ENCODE measurements at regions not wholly inside any gene's neighbourhood (a gene's known extent, or its start where the extent isn't known, plus 50 kb on each side); places are given as distances from the start of the nearest gene placed in this dataset.
"Not testable (repeated sequence)": the region's sequence is repeated elsewhere in the genome, so short reads cannot be mapped to it uniquely, and the experiment has no call there.

DNA sequence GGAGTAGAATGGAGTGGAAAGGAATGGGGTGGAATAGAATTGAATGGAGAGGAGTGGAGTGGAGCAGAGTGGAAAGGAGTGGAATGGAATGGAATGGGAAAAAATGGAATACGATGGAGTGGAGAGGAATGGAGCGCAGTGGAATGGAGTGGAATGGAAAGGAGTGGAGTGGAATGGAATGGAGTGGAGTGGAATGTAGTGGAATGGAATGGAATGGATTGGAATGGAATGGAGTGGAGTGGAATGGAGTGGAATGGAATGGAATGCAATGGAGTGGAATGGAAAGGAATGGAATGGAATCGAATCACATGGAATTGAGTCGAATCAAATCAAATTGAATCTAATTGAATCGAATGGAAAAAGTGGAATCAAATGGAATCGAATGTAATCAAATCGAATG is 1016.1 kb downstream of the CDY1 start:
- Mint-ChIP-seq H3K27me3 (ENCODE audit: low read depth) (no peaks in the 10 kb centered on the region), H3K4me3 (no peak overlapping the region), H3K4me1 (ENCODE audit: low read depth) (no peaks in the 10 kb centered on the region), H3K27ac (no peak overlapping the region), H3K36me3 (ENCODE audit: low read depth) (peaks cover 30% of the 10 kb centered on the region), H3K9me3 (peaks cover 56% of the 10 kb centered on the region)
- no peak for DNase-seq (ENCODE audit: low spot score)

- H3K36me3 Mint-ChIP-seq (ENCODE audit: low read depth); H3K4me3 Mint-ChIP-seq; H3K27me3 Mint-ChIP-seq (ENCODE audit: low read depth); DNase-seq (ENCODE audit: low spot score); H3K4me1 Mint-ChIP-seq (ENCODE audit: low read depth); H3K27ac Mint-ChIP-seq: not testable (repeated sequence)
- H3K9me3 Mint-ChIP-seq = peaks cover 38% of the 10 kb centered on the region
These were observed 1023.9 kb downstream of the CDY1 start for GRCh38 chrY:26645856-26646255.

DNA sequence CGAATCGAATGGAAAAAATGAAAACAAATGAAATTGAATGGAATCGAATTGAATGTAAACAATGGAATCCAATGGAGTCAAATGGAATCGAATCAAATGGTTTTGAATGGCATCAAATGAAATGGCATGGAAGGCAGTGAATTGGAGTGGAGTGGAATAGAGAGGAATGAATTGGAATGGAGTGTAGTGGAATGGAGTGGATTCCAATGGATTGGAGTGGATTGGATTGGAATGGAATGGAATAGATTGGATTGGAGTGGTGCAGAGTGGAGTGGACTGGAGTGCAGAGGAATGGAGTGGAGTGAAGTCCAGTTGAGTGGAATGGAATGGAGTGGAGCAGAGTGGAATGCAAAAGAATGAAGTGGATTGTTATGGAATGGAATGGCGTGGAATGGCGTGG is 1026.3 kb downstream of the CDY1 start:
- not testable (repeated sequence) for H3K4me3 Mint-ChIP-seq; H3K4me1 Mint-ChIP-seq (ENCODE audit: low read depth); DNase-seq (ENCODE audit: low spot score)

DNA sequence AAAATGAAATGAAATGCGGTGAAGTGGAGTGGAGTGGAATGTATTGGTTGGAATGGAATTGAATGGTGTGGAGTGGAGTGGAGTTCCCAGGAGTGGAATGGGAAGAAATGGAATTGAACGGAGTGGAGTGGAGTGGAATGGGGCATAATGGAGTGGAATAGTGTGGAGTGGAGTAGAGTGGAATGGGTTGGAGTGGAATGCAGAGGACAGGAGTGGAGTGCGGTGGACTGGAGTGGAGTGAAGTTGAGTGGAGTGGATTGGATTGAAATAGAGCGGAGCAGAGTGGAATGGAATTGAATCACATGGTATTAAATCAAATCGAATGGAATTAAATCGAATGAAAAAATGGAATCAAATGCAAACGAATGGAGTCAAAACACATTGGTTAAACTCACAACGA is 1042.3 kb downstream of the CDY1 start:
- not testable (repeated sequence) for DNase-seq (ENCODE audit: low spot score); H3K4me3 Mint-ChIP-seq; H3K27me3 Mint-ChIP-seq (ENCODE audit: low read depth); H3K27ac Mint-ChIP-seq; H3K4me1 Mint-ChIP-seq (ENCODE audit: low read depth)
- H3K9me3 Mint-ChIP-seq = peaks cover 63% of the 10 kb centered on the region
- peaks cover 36% of the 10 kb centered on the region for H3K36me3 Mint-ChIP-seq (ENCODE audit: low read depth)

More for the DNA sequence above, 1026.3 kb downstream of the CDY1 start:
- H3K36me3 Mint-ChIP-seq (ENCODE audit: low read depth); H3K27ac Mint-ChIP-seq; H3K27me3 Mint-ChIP-seq (ENCODE audit: low read depth): not testable (repeated sequence)
- peaks cover 39% of the 10 kb centered on the region for H3K9me3 Mint-ChIP-seq

- not testable (repeated sequence) for H3K27ac Mint-ChIP-seq; H3K4me1 Mint-ChIP-seq (ENCODE audit: low read depth); DNase-seq (ENCODE audit: low spot score); H3K27me3 Mint-ChIP-seq (ENCODE audit: low read depth); H3K4me3 Mint-ChIP-seq
- Mint-ChIP-seq H3K9me3 (peaks cover 68% of the 10 kb centered on the region), H3K36me3 (ENCODE audit: low read depth) (peaks cover 44% of the 10 kb centered on the region)
These were observed 1044.8 kb downstream of the CDY1 start for GRCh38 chrY:26666691-26667090.

GRCh38 chrY:26669243-26669642 is 1047.3 kb downstream of the CDY1 start:
- H3K4me3 Mint-ChIP-seq; H3K27ac Mint-ChIP-seq; H3K27me3 Mint-ChIP-seq (ENCODE audit: low read depth); DNase-seq (ENCODE audit: low spot score); H3K4me1 Mint-ChIP-seq (ENCODE audit: low read depth): not testable (repeated sequence)
- Mint-ChIP-seq H3K9me3 (peaks cover 46% of the 10 kb centered on the region), H3K36me3 (ENCODE audit: low read depth) (peaks cover 29% of the 10 kb centered on the region)

GRCh38 chrY:26670360-26670871 is 1048.5 kb downstream of the CDY1 start:
- peak; percentile 30 for DNase-seq (ENCODE audit: low spot score)
- Mint-ChIP-seq H3K9me3 (peaks cover 34% of the 10 kb centered on the region), H3K36me3 (ENCODE audit: low read depth) (peaks cover 19% of the 10 kb centered on the region)
- not testable (repeated sequence) for H3K4me3 Mint-ChIP-seq; H3K27ac Mint-ChIP-seq; H3K4me1 Mint-ChIP-seq (ENCODE audit: low read depth); H3K27me3 Mint-ChIP-seq (ENCODE audit: low read depth)

GRCh38 chrY:26670881-26671879 is 1049.3 kb downstream of the CDY1 start:
- H3K4me3 Mint-ChIP-seq; H3K4me1 Mint-ChIP-seq (ENCODE audit: low read depth); H3K27ac Mint-ChIP-seq; H3K27me3 Mint-ChIP-seq (ENCODE audit: low read depth): not testable (repeated sequence)
- peak; percentile 42 for DNase-seq (ENCODE audit: low spot score)
- peaks cover 19% of the 10 kb centered on the region for H3K36me3 Mint-ChIP-seq (ENCODE audit: low read depth)
- H3K9me3 Mint-ChIP-seq = peaks cover 32% of the 10 kb centered on the region

Measured in T-helper 2 cell treated with Interferon-gamma antibody and Interleukin-4, amounts not matched to agents 5 μg/mL and 100 μg/mL, for 36 hours (primary cell).